HG03280 (cell line): ENCODE measurements at regions not wholly inside any gene's neighbourhood (a gene's known extent, or its start where the extent isn't known, plus 50 kb on each side); places are given as distances from the start of the nearest gene placed in this dataset.

Source experiments
- ATAC-seq: cut with Tn5 transposase; IDR thresholded peaks from one replicate; pipeline ENCODE4 v1.9.1; 2021; ENCODE audit warnings: mild to moderate bottlenecking, moderate library complexity; ENCODE audit not compliant: unreplicated experiment

DNA sequence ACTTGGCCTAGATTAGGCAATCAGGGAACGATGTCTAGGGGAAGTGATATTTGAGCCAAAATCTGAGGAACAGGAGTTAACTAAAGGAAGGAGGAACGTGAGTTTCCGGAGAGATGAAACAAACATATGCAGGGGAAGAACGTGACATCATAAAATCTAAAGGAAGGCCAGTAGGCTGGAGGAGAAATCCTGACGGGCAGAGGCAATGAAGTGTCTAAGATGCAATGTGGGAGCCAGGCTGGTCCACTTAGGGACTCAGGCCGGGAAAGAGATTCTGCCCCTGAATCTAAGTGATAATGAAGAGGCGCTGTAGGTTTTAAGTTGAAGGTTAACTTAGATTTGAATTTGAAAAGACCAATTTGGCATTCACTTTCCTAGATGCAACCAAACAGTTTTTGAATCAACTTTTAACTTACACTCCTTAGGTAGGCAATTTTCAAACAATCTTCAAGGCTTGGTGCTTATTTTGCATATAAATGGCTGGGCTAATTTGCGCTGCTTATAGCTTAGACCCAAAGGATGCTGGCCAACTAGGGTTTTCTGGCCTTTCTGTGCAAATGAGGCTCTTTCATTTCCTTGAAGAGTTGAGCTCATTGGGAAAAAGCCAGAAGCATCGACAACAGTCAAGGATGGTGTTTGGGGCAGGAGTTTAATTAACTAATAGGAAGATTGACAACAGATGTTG lies 221.7 kb downstream of the SOX11 start:
- no peak for ATAC-seq

DNA sequence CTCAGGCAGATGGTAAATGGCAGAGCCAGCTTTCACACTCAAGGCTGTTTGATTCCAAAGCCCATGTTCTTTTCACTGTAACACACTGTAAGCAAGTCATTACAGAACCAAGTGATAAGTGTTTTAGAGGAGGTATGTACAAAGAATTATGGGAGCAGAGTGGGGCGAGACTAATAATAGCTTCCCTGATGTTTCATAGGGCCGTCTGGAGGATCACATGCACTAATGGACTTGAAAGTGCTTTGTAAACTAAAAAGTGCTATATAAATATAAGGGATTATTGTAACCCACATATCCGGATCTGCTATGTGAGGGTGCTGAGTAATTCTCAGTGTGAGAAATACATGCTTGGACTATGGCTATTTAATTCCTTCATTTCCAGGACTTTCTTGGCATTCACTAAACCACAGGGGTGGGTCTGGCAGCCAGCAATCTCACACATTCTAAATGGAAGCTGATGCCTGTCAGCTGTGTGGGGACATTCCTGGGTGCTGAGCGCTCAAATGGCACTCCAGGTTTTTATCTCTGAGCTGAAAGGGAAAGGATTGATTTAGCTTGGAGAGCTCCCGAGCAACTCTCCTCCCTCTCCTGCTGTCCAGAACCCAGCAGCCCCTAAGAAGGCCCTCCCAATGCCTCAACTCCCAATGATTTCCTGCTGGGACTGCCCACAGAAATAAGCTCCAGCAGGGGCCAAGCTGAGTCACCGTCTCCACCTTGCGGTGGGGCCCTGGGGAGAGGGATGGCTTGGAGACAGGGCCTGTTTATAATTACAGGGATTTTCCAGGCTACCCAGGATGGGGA lies 222.8 kb downstream of the SOX11 start:
- no peak for ATAC-seq

DNA sequence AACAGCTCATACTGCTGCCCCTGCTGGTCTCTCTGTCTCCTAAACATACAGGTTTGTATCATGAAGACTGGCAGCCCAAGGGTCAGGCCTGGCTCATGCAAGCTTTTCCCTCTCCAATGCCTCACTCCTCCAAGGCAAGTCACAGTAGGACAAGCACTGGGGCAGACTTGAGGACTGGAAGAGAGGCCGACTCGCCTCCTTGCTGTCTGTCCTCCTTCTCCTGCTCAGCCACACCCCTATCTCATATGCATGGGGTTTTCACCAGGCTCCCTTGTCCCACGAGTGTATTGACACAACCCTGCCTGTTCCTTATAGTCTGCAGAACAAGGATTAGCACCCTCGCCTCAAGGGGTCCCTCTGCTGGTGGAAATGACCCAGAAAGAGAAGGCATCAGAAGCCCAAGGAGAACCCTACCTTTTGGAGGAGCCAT lies 223.7 kb downstream of the SOX11 start:
- ATAC-seq: no peak

DNA sequence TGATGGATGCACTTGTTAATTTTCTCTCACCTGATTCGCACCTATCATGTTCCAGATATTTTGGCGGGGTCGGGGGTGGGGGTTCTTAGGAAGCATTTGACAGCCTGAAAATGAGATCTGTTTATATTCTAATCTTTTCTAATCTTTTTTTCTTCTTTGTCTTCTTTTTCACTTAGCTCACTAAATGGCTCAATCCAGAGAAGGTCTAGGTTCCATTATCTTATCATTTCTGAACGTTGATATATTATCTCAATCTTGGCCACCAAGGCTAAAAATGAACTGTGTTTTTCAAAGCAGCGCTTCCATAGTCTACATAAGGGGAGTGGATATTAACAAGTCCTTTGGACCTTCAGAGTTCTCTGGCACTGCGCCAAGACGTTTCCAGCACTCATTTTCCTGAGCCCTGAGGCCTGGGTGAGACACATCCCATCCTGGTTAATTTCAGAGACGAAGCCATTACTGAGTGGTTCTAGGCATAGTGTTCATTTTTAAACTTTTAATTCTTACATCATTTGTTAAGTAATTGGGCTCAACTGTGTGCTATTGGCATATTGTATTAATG lies 229.0 kb downstream of the SOX11 start:
- ATAC-seq: no peak

DNA sequence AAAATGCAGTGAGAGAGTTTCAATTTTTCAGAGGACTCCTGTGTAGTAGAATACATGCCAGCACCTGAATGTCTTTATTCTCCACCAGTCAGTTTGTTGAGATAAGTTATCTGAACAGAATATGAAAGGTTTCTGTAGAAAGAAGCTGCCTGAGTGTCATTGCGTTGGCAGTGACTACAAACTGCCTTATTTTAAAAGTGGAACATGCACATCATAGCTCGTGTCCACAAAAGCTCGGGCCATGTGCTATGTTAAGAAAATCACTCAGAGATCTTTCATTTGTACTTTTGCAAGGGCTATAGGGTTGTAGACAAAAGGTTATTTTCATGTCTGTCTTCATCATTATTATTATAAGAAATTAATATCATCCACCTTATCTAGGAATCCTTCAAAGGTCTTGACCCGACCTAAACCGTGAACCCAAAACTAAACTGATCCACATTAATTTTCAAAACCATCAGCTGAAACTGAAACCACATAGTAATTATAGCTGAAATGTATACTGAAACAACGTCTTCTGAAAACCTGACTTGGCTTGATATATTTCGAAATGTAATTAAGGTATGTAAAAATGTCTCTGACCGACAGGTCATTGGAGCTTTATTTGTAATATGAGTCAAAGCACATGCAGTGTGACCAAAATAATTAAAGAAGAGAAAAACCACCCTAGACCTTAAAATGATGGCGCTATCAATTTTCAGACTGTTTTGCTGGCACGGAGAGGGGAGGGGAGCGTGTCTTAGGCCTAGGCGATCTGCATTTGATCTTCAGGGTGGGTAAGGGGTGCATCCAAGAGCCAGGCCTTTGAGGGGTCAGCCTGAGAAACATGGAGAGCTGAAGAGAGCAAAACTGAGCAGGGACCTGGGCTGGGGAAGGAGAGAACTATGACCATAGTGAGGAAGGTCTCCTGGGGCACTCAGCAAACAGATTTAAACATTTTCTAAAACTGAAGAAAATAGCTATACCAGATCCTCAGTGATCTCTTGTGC lies 232.1 kb downstream of the SOX11 start:
- ATAC-seq: no peak

DNA sequence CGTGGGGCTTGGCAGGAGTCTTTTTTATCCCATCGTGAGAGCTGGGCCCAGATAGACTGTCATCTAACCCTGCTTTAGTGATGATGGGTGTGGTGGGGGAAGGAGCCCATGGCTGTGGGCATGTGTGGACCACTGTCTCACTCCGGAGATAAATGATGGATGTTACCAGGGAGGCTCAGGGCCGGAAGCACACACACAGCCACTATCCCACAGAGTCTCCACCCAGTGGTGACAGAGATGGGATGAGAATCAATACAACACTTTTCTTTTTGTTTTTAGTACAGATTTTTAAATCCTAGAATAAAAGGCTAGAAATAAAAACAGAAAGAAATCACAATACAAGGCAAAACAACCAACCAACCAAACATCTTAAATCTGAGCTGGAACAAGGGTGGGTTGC lies 233.4 kb downstream of the SOX11 start:
- ATAC-seq: no peak

DNA sequence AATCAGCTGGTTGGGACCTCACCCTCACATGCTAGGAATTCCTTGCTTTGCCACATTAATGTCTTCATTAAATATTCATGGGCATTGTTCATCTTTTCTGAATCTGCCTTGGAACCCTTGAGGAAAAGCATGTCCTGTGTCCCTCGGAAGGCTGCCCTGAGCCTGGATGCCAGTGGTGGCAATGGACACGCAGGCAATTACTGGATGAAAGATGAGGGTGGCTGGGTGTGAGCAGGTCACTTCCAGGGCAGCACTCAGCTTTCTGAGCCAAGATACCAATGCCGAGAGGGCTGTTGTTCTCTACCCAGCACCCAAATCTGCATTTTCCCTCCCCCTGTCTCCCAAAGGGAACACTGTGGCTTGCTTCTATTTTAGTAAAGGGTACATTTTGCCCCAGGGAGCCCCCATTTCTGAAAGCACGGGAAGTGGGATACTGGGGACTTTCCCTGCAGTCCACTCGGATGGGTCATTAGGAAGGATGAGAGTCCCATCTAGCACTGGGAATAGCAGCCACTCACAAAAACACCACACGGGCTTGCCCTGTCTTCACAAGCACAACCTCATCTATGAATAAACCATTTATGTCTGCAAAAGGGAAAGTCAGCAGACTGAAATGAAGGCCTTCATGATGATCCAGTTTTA lies 234.8 kb downstream of the SOX11 start:
- no peak for ATAC-seq

DNA sequence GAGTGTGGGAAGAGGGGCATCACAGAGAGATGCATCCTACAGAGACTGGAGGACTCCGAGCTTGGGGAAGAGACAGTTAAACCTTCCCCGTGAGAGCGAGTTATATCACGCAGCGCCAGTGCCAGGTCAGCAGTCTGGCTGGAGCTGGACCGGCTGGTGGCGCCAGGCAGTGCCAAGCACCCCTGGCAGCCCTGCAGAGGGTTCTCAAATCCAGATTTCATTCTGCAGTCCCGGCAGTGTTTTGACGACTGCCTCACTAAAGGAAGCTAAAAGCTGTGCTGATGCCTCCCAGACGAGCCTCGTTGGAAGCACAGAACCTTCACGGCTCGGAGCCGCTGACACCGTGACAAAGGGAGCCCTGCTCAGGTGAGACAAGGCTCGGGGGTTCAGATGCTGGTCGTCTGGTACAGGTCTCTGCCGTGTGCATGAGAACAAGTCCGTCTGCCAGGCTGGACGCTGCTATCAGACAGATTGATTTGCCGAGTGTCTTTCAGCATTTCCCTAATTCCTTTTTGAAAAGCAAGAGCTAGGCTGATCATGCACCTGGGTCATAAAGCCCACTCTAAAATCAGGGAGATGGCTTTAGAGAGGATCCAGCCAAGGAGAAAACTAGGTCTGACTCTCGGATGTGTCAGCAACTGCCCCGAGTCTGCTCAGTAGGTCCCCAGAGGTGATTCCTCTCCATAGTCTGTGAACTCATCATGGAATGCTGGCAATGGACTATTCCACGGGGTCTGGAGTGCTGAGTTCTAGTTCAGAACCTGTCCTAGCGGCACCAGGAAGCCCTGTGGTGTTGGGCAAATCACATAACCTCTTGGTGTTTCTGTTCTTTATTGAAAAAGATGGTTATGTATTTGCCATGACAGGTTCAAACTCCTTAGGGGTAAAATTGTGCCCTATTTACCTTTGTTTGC lies 240.6 kb downstream of the SOX11 start:
- no peak for ATAC-seq

DNA sequence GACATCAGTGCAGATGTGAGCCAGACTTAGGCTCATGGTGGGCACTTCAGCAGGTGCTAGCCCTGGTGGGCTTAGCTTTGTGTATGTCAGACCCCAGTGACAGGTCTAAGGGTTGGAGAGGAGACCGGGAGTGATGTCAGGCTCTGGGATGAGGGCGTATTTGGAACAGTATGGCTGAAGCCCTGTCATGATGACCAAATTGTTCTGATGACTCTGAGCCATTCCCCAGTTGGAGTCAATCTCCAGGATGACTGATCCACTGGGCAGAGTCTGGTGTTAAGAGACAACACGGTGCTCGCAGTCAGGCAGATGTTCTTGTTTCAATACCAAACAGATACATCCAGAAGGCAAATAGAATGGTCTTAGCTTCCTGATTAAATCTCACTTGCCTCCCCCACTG lies 241.5 kb downstream of the SOX11 start:
- ATAC-seq: no peak

DNA sequence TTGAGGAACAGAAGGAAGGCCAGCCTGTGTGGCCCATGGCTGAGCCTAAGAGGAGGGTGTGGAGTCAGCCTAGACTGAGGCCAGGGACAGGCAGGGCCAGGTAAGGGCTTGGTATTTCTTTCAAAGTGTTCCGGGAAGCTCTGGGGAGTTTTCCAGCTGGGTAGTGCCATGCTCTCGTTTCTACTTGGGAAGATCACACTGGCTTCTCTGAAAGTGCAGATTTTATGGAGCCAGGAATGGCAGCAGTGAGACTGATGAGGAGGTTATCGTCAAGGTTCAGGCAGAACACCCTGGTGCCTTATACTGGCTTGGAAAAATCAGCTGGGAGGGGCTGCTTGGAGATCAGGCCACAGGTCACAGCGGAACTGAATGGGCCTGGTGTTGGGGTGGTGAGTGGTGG lies 245.1 kb downstream of the SOX11 start:
- ATAC-seq: no peak

DNA sequence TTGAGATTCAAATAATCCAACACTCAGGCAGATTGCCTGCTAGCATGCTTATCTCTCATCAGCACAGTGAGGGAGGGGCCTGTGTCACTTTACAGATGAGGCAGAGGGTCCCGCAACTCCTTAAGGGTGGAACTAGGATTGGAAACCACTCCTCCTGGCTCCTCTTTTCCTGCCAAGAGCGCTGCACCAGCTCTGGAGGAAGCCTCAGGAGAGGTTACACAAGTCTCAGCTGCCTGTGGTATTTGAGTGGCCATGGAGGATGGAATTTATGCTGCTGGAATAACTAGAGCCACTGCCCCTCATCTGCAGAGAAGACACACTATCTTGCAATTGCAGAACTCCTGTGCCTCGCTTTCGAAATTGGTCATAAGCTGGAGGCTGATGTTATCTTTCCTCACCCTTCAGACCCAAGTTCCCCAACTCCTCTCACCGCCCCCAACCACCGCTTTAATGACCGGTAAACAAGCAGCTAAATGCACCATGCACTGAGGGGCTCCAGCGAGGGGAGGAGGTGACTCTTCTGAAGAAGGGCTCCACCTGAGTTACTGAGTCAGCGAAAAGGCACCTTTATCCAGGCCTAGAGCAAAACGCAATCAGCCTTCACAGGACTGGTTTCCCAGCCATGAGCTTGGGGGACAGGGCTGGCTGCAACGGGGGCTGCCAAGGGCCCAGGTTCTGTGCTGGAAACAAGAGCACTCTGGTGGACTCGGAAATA lies 245.8 kb downstream of the SOX11 start:
- ATAC-seq: no peak

DNA sequence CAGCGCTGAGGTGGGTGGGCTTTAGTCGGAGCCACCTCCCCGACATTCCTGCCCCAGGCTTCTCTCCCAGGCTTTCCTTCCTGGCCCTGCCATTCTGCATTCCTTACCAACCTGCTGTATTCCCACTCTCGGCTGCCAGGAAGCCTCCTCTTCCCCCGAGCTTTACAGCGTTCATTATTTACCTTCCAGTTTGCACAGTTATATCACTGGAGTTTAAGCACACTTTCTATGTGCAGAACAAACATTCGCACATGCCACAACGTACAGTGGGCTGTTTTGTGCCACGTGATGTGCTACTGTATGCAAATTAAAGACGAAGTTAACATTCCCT lies 246.3 kb downstream of the SOX11 start:
- ATAC-seq: no peak

DNA sequence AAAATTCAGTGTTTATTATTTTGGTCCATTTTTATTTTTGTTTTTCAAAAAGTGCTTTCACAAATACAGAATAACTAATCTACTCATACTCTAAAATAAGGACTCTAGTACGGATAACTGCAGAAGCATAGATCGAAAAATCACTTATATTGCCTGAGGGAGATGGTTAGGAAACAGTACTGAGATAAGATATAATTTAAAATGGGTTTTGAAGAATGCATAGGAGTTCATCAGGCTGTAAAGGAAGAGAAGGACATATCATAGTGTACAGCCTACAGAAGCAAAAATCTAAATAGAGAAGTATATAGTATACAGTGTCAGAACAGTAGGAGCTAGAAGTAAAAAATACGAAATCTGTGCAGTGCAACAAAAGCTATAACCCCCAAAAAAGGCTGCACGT lies 247.4 kb downstream of the SOX11 start:
- ATAC-seq: no peak

DNA sequence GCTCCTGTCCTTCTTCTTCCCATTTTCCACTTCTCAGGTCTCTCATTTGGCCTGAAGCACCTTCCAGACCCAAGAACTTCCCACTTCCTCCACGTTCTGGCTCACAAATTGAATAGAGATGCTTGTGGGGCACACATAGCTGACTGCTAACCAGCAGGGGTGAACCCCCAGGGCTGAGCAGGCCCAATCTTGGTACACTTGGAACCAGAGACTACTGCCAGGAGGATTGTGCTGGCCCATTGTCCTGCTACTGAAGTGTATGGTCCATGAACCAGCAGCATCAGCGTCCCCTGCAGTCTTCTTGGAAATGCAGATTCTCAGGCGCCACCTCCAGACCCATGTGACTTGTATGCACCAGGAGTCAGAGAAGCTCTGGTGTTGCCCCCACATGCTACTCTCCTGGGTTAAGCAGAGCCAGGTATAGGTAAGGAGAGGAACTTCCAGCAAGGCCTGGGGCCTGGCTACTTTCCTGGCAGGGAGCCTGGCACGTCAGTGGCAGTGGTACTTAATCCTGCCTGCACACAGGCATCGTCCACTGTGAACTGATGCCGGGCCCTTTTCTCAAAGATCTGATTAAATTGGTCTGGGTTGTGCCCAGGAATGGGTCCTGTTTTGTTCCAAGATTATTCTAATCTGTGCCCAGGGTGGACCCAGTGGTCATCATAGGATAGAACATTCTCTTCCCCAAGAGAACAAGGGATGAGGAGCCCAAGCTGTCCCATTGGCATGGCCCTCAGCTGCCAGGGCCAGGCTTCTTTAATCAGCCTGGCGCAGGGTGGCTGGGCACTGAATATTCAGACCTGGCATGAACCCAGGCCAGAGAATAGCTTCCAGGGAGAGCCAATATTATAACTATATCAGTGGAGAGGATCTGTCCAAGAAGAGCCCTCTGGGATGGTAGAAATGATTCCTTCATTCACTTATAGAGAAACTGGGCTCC lies 248.7 kb downstream of the SOX11 start:
- ATAC-seq: no peak

DNA sequence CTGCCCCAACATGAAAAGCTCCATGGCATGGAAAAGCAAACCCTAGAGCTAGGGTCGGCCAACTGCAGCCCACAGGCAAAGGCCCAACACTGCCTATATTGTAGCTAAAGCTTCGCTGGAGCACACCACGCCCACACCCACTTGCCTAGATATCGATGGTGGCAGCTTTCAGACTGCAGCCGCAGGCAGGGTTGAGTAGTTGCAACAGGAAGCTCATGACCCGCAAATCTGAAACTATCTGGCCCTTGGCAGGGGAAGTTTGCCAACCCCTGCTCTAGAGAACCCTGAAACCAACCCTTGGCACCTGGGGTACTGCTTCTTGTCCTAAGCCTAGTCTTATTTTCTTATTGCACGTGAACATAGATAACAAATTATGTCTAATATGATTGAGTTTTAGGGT lies 250.0 kb downstream of the SOX11 start:
- no peak for ATAC-seq

DNA sequence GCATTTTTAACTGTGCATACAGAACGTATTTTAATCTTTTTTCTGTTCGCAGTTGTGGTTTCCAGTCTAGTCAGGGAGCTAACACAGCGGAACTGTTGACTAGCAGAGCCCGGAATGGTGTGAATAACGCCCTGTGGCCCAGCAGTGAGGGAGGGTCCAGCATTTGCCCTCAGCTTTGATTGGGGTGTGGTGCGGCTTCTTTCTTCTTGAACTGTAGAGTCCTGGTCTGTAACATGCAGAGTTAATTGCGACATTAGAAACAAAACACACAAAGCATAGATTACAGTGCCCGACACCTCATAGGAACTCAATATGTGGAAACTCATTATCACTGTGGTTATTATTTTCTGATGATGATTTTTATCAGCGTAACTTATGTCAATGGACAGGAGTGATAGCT lies 253.6 kb downstream of the SOX11 start:
- no peak for ATAC-seq

DNA sequence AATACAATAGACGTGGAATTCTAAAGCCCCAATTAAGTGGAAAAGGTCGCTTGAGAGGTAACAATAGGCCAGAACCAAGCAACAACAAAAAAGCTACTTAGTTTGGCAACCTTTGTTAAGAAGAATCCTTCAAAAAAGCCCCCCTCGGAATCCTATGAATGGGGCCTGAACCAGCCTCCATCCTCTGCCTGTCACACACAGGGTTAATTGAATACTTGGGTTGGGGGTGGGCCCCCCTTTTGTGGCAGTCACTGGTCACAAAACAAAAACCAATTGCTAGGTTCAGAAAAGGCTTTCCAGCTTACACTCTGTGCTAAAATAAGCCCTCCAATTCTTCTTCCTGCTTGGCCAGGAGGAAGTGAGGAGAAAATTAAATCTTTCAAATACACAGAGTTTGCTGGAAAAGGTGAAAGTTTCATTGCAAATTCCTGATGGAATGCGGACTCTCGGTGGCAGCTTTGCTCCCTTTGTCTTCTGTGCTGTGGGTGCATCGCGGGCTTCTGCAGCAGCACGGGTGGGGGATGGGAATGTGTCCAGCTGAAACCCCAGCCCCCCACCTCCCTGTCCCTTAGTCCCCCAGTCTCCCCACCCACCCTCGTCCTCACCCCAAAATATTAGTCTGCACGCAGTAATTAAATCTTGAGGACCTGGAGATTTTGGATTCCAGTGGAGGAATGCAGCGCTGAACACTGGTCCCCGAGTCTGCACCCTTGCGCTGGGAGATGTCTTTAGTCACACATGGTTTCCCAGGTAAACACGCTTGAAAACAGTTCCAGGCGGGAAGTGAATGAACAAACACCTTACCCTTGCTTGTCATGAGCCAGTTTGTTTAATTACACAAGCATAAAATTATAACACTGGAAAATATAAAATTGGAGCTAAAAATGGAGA lies 254.3 kb downstream of the SOX11 start:
- ATAC-seq: no peak
